Testis (tissue), 2 donors: ENCODE measurements at regions not wholly inside any gene's neighbourhood (a gene's known extent, or its start where the extent isn't known, plus 50 kb on each side); places are given as distances from the start of the nearest gene placed in this dataset.

Experiments used
- POLR2A ChIP-seq: fragments of 450-650 bp; IDR thresholded peaks from one replicate; pipeline ENCODE4 v1.6.1; 2017; ENCODE audit warnings: antibody characterized with exemption, mild to moderate bottlenecking, moderate library complexity
- TF ChIP-seq, protein P1 (sequence below), 3 experiments: fragments of 450-650 bp in 2 of 3; fragments of 200-600 bp in 1 of 3; sonication (generic) in 1 of 3; IDR thresholded peaks; one replicate each; pipeline ENCODE4 v1.5.1; 2016 to 2019; ENCODE audit warnings: antibody characterized with exemption in 3 of 3, mild to moderate bottlenecking in 2 of 3, moderate library complexity in 1 of 3

- TF ChIP-seq POLR2A, result no peak
- TF ChIP-seq, protein P1, sequence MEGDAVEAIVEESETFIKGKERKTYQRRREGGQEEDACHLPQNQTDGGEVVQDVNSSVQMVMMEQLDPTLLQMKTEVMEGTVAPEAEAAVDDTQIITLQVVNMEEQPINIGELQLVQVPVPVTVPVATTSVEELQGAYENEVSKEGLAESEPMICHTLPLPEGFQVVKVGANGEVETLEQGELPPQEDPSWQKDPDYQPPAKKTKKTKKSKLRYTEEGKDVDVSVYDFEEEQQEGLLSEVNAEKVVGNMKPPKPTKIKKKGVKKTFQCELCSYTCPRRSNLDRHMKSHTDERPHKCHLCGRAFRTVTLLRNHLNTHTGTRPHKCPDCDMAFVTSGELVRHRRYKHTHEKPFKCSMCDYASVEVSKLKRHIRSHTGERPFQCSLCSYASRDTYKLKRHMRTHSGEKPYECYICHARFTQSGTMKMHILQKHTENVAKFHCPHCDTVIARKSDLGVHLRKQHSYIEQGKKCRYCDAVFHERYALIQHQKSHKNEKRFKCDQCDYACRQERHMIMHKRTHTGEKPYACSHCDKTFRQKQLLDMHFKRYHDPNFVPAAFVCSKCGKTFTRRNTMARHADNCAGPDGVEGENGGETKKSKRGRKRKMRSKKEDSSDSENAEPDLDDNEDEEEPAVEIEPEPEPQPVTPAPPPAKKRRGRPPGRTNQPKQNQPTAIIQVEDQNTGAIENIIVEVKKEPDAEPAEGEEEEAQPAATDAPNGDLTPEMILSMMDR (IDR thresholded peaks at IDR 0.05), result no peak
These were observed 156.6 kb downstream of the AKAIN1 start for GRCh38 chr18:5040476-5040875.
